WTC11 (cell line): ENCODE measurements at regions not wholly inside any gene's neighbourhood (a gene's known extent, or its start where the extent isn't known, plus 50 kb on each side); places are given as distances from the start of the nearest gene placed in this dataset.

Source experiments
- ATF2 ChIP-seq: sonication (generic); formaldehyde crosslinking; IDR thresholded peaks from 2 replicates; pipeline ENCODE4 v1.8.1; 2022; ENCODE audit warnings: low read depth, missing genetic modification reagents, borderline replicate concordance
- JUN ChIP-seq: sonication (generic); formaldehyde crosslinking; IDR thresholded peaks from 2 replicates; pipeline ENCODE4 v1.8.0; 2023; ENCODE audit warnings: mild to moderate bottlenecking, missing genetic modification reagents
- SP1 ChIP-seq: sonication (generic); formaldehyde crosslinking; conservative IDR thresholded peaks from 2 replicates; pipeline ENCODE4 v1.8.1; 2022; ENCODE audit warnings: missing genetic modification reagents
- ZNF121 ChIP-seq: sonication (generic); formaldehyde crosslinking; IDR thresholded peaks from 2 replicates; pipeline ENCODE4 v1.8.0; 2023; ENCODE audit warnings: missing genetic modification reagents
- ZNF396 ChIP-seq: fragments of 250-450 bp; sonication (Bioruptor Pico); IDR thresholded peaks from 2 replicates; pipeline ENCODE4 v1.8.0; 2021; ENCODE audit warnings: mild to moderate bottlenecking, moderate library complexity, borderline replicate concordance
- TF ChIP-seq, protein P1 (sequence below): sonication (generic); formaldehyde crosslinking; conservative IDR thresholded peaks from 2 replicates; pipeline ENCODE4 v1.8.1; 2023; ENCODE audit warnings: mild to moderate bottlenecking, low read depth, missing genetic modification reagents, moderate library complexity
- TF ChIP-seq, protein P2 (sequence below): fragments of 200-600 bp; IDR thresholded peaks from 2 replicates; pipeline ENCODE4 v1.8.0; 2022; ENCODE audit warnings: antibody characterized with exemption

DNA sequence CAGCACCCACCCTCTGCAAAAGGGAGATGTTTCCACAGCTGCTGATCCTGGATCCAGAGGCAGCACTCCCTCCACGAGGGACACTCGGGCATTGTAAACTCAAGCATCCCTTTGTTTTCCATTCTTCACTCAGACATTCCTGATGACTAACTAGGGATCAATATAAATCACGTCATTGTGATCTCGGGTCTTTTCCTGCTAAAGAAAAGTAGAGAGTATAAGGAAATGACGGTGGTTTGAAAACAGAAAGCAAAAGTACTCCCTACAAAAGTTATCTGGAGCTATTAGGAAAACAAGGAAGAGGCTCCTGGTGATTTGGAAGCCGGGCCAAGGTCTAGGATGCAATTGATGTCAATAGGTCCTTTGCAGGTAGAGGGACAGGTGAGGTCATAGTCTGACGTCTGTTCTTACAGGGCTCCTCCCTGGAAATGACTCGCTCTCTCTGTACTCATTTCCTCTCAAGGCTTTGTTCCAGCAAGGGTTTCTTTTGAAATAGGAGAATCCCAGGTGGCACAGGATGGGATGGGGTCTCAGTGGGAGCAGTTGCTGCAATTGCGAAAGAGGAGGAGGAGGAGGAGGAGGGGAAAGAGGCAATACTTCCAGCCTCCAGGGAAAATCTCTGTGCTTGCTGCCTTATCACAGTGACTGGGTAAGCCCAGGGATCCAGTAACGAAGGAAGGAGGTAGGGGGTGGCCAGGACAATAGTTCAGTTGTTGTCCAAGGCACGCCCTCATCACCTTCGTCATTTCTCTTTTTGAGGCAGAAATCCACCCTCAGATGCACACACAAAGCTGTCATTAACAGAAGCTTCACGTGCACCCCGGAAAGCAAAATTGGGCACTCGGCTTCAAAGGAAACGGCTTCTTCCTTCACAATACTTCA is 222.8 kb downstream of the LY86 start:
- TF ChIP-seq, protein P1, sequence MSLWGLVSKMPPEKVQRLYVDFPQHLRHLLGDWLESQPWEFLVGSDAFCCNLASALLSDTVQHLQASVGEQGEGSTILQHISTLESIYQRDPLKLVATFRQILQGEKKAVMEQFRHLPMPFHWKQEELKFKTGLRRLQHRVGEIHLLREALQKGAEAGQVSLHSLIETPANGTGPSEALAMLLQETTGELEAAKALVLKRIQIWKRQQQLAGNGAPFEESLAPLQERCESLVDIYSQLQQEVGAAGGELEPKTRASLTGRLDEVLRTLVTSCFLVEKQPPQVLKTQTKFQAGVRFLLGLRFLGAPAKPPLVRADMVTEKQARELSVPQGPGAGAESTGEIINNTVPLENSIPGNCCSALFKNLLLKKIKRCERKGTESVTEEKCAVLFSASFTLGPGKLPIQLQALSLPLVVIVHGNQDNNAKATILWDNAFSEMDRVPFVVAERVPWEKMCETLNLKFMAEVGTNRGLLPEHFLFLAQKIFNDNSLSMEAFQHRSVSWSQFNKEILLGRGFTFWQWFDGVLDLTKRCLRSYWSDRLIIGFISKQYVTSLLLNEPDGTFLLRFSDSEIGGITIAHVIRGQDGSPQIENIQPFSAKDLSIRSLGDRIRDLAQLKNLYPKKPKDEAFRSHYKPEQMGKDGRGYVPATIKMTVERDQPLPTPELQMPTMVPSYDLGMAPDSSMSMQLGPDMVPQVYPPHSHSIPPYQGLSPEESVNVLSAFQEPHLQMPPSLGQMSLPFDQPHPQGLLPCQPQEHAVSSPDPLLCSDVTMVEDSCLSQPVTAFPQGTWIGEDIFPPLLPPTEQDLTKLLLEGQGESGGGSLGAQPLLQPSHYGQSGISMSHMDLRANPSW (CRISPR knock-in tag) = no peak
- TF ChIP-seq, protein P2, sequence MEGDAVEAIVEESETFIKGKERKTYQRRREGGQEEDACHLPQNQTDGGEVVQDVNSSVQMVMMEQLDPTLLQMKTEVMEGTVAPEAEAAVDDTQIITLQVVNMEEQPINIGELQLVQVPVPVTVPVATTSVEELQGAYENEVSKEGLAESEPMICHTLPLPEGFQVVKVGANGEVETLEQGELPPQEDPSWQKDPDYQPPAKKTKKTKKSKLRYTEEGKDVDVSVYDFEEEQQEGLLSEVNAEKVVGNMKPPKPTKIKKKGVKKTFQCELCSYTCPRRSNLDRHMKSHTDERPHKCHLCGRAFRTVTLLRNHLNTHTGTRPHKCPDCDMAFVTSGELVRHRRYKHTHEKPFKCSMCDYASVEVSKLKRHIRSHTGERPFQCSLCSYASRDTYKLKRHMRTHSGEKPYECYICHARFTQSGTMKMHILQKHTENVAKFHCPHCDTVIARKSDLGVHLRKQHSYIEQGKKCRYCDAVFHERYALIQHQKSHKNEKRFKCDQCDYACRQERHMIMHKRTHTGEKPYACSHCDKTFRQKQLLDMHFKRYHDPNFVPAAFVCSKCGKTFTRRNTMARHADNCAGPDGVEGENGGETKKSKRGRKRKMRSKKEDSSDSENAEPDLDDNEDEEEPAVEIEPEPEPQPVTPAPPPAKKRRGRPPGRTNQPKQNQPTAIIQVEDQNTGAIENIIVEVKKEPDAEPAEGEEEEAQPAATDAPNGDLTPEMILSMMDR = no peak
- TF ChIP-seq SP1 (CRISPR knock-in tag) (no peak), JUN (CRISPR knock-in tag) (no peak), ZNF396 (no peak), ATF2 (CRISPR knock-in tag) (no peak), ZNF121 (CRISPR knock-in tag) (no peak)
